NCI-H510A treated with DMSO at 0.1 percent for 48 hours (cell line): ENCODE measurements at regions not wholly inside any gene's neighbourhood (a gene's known extent, or its start where the extent isn't known, plus 50 kb on each side); places are given as distances from the start of the nearest gene placed in this dataset.

Experiments
- DNase-seq: peaks from one replicate; lab custom pipeline; 2025; lab: John Stamatoyannopoulos, UW

GRCh38 chr1:90494748-90495282 is 222.3 kb downstream of the BARHL2 start:
- no peak for DNase-seq

- DNase-seq: no peak
These were observed 228.7 kb downstream of the BARHL2 start for GRCh38 chr1:90488451-90488850.

- DNase-seq: no peak
These were observed 230.1 kb downstream of the BARHL2 start for GRCh38 chr1:90486996-90487395.

- no peak for DNase-seq
These were observed 230.8 kb downstream of the BARHL2 start for GRCh38 chr1:90486134-90486824.

- no peak for DNase-seq
These were observed 236.7 kb downstream of the BARHL2 start for GRCh38 chr1:90480271-90480835.

- no peak for DNase-seq
These were observed 240.1 kb downstream of the BARHL2 start for GRCh38 chr1:90476994-90477393.

GRCh38 chr1:90476411-90476810 is 240.7 kb downstream of the BARHL2 start:
- no peak for DNase-seq

- no peak for DNase-seq
These were observed 241.5 kb downstream of the BARHL2 start for GRCh38 chr1:90475631-90476030.

- DNase-seq: no peak
These were observed 242.4 kb downstream of the BARHL2 start for GRCh38 chr1:90474731-90475130.

GRCh38 chr1:90474158-90474557 is 242.9 kb downstream of the BARHL2 start:
- no peak for DNase-seq

- no peak for DNase-seq
These were observed 244.3 kb downstream of the BARHL2 start for GRCh38 chr1:90472775-90473174.

GRCh38 chr1:90459570-90459969 is 257.5 kb downstream of the BARHL2 start:
- no peak for DNase-seq

GRCh38 chr1:90457985-90458384 is 259.1 kb downstream of the BARHL2 start:
- DNase-seq: no peak

GRCh38 chr1:90452491-90452890 is 264.6 kb downstream of the BARHL2 start:
- DNase-seq: no peak

GRCh38 chr1:90443354-90443753 is 273.7 kb downstream of the BARHL2 start:
- no peak for DNase-seq

GRCh38 chr1:90435351-90435750 is 281.8 kb downstream of the BARHL2 start:
- no peak for DNase-seq

- no peak for DNase-seq
These were observed 282.6 kb downstream of the BARHL2 start for GRCh38 chr1:90434460-90434859.

- DNase-seq: no peak
These were observed 300.0 kb downstream of the BARHL2 start for GRCh38 chr1:90417126-90417525.

GRCh38 chr1:90414201-90414600 is 302.9 kb downstream of the BARHL2 start:
- no peak for DNase-seq

GRCh38 chr1:90413519-90413918 is 303.6 kb downstream of the BARHL2 start:
- DNase-seq: peak; percentile 86

- DNase-seq: no peak
These were observed 304.5 kb downstream of the BARHL2 start for GRCh38 chr1:90412563-90412962.

GRCh38 chr1:90411185-90411584 is 305.9 kb downstream of the BARHL2 start:
- DNase-seq: no peak

GRCh38 chr1:90407737-90408136 is 309.4 kb downstream of the BARHL2 start:
- DNase-seq: no peak

GRCh38 chr1:90405726-90406125 is 311.4 kb downstream of the BARHL2 start:
- no peak for DNase-seq
